ENCODE measurements at regions not wholly inside any gene's neighbourhood (a gene's known extent, or its start where the extent isn't known, plus 50 kb on each side); places are given as distances from the start of the nearest gene placed in this dataset.

DNA sequence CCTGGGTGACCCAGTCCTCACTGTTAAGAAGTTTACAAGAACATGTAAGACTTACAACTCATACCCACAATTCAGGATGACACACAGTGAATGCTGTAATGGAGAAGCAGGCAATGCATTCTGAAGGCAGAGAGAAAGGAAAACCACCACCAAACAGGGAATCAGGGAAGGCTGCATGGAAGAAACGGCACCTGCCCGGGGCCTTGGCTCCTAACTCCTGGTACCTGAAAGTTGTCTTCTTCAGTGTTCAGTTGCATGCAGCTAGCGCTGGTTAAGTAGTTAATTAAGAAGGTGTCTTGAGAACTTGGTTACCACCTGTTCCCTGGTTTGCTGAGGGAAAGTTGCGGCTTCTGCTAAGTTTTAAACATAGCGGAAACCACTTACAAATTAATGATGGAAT lies 57.2 kb downstream of the GPR6 start:
- DNase-seq (no peak), ATAC-seq (ENCODE audit: insufficient read depth, low FRiP score) (no peak)
- H3K4me3 ChIP-seq = no peak overlapping the region
- H3K9ac ChIP-seq (ENCODE audit: insufficient read depth in 1 of 2, low read length in 2 of 2) = no peak overlapping the region
- no peak overlapping the region for H3K27ac ChIP-seq (ENCODE audit: low read depth in 1 of 2, low read length in 1 of 2)
- H3K27me3 ChIP-seq (ENCODE audit: control insufficient read depth in 3 of 3, insufficient read depth in 3 of 3, low read length in 2 of 3) = no peaks in the 10 kb centered on the region
- 97 to 98% methylated on average over 5 of the region's 5 CpGs for WGBS, 2 donors
- H3K4me1 ChIP-seq (ENCODE audit: control insufficient read depth in 5 of 5, insufficient read depth in 5 of 5, low read length in 5 of 5) = no peaks in the 10 kb centered on the region
- no peaks in the 10 kb centered on the region for H3K36me3 ChIP-seq (ENCODE audit: control insufficient read depth in 4 of 4, insufficient read depth in 4 of 4, low read length in 4 of 4)
- no peaks in the 10 kb centered on the region for H3K9me3 ChIP-seq (ENCODE audit: control insufficient read depth in 4 of 4, insufficient read depth in 3 of 4, low read length in 3 of 4)
- TF ChIP-seq, protein P1, sequence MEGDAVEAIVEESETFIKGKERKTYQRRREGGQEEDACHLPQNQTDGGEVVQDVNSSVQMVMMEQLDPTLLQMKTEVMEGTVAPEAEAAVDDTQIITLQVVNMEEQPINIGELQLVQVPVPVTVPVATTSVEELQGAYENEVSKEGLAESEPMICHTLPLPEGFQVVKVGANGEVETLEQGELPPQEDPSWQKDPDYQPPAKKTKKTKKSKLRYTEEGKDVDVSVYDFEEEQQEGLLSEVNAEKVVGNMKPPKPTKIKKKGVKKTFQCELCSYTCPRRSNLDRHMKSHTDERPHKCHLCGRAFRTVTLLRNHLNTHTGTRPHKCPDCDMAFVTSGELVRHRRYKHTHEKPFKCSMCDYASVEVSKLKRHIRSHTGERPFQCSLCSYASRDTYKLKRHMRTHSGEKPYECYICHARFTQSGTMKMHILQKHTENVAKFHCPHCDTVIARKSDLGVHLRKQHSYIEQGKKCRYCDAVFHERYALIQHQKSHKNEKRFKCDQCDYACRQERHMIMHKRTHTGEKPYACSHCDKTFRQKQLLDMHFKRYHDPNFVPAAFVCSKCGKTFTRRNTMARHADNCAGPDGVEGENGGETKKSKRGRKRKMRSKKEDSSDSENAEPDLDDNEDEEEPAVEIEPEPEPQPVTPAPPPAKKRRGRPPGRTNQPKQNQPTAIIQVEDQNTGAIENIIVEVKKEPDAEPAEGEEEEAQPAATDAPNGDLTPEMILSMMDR (IDR thresholded peaks at IDR 0.05; ENCODE audit: control extremely low read depth, extremely low read depth) = no peak

DNA sequence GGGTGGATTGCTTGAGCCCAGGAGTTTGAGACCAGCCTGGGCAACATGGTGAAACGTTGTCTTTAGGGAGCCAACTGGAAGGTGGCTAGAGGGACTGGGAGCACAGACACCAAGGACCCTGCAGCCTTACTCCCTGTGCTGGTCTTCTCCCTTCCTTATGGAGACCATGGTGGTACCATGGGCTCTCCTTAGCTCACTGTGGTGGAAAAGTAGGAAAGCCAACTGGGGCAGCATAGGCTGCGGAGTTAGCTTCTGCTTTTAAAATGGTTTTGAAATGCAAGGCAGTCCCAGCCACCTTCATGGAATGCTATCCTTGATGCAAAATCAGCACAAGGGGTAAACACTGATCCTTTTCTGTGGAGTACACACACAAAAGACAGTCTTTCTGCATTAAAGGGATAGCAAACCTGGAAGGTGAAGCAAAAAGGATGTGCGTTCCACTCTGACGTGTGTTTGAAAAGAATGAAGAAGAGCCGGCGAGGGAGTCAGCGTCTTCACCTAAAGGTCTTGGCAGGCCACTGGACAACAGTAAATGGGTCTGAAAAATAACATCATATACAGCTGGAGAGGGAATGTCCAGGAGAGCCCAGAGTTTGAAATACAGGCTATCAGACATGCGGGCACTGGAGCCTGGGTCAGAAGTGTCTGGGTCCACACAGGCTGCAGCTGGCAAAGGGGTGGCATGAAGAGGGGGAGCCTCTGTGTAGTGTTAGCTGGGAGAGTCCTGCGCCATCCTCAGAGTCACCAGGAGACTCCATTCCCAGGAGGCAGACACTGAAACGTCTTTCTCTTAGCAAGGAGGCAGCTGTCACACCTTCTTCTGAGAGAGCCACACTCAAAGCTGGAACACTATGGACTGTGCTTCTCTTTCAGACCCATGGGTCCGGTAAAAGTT lies 58.5 kb downstream of the GPR6 start:
- 92 to 96% methylated on average over 11 of the region's 11 CpGs for WGBS, 2 donors
- Histone ChIP-seq H3K27me3 (ENCODE audit: control insufficient read depth in 3 of 3, insufficient read depth in 3 of 3, low read length in 2 of 3) (no peaks in the 10 kb centered on the region), H3K27ac (ENCODE audit: low read depth in 1 of 2, low read length in 1 of 2) (no peak overlapping the region), H3K9me3 (ENCODE audit: control insufficient read depth in 4 of 4, insufficient read depth in 3 of 4, low read length in 3 of 4) (no peaks in the 10 kb centered on the region), H3K9ac (ENCODE audit: insufficient read depth in 1 of 2, low read length in 2 of 2) (no peak overlapping the region), H3K36me3 (ENCODE audit: control insufficient read depth in 4 of 4, insufficient read depth in 4 of 4, low read length in 4 of 4) (no peaks in the 10 kb centered on the region), H3K4me3 (no peak overlapping the region), H3K4me1 (ENCODE audit: control insufficient read depth in 5 of 5, insufficient read depth in 5 of 5, low read length in 5 of 5) (no peaks in the 10 kb centered on the region)
- DNase-seq (no peak), ATAC-seq (ENCODE audit: insufficient read depth, low FRiP score) (no peak)
- TF ChIP-seq, protein P1 (IDR thresholded peaks at IDR 0.05; ENCODE audit: control extremely low read depth, extremely low read depth) = no peak

DNA sequence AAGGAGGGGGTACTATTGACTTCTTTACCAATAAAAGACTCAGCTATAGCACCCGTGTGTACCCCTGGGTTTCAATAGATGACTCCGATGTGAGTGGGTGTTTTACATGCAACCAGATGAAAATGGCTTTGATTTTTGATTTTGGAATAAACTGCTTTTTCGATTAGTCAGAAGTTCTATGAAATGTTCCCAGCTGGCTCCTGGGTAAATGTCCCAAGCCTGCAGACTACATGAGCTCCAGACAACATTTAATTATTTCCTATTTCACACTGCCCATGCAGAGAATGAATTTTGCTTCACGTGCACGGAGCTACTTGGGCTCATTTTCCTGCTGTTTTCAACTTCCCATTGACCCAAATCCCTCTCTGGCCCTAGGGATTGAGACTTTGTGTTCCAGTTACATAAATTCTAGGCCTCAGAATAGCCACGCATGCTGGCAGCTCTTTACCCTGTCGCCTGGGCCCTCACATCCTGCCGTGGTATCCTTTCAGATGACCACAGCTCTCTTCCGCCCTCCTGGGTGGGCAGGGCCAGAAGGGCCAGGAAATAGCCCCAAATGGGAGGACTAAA lies 59.7 kb downstream of the GPR6 start:
- H3K4me1 ChIP-seq (ENCODE audit: control insufficient read depth in 5 of 5, insufficient read depth in 5 of 5, low read length in 5 of 5) = no peaks in the 10 kb centered on the region
- no peak overlapping the region for H3K27ac ChIP-seq (ENCODE audit: low read depth in 1 of 2, low read length in 1 of 2)
- 79 to 84% methylated on average over 9 of the region's 9 CpGs for WGBS, 2 donors
- H3K36me3 ChIP-seq (ENCODE audit: control insufficient read depth in 4 of 4, insufficient read depth in 4 of 4, low read length in 4 of 4) = no peaks in the 10 kb centered on the region
- ATAC-seq (ENCODE audit: insufficient read depth, low FRiP score) = no peak
- TF ChIP-seq, protein P1 (IDR thresholded peaks at IDR 0.05; ENCODE audit: control extremely low read depth, extremely low read depth) = no peak
- no peaks in the 10 kb centered on the region for H3K27me3 ChIP-seq (ENCODE audit: control insufficient read depth in 3 of 3, insufficient read depth in 3 of 3, low read length in 2 of 3)
- no peak overlapping the region for H3K4me3 ChIP-seq
- H3K9me3 ChIP-seq (ENCODE audit: control insufficient read depth in 4 of 4, insufficient read depth in 3 of 4, low read length in 3 of 4) = no peaks in the 10 kb centered on the region
- DNase-seq = no peak
- no peak overlapping the region for H3K9ac ChIP-seq (ENCODE audit: insufficient read depth in 1 of 2, low read length in 2 of 2)
